ENCODE measurements at regions not wholly inside any gene's neighbourhood (a gene's known extent, or its start where the extent isn't known, plus 50 kb on each side); places are given as distances from the start of the nearest gene placed in this dataset.

DNA sequence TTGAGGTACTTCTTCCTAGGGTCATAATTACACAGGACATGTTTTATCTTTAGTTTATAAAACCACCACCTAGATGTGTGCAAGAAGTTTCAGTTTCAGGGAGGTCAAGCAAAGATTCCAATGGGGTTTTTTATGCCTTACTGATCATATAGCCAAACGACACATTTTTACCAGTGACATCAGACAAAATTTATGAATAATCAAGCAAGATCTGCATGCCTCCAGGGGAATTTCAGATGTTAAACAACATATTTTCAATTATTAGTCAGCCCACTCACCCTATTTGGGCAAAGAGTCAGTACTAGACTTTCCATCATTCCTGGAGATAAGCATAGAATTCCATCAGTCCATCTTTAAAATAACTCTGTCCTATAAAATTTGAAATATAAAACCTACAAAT, 867.4 kb downstream of the KCNT2 start:
- TF ChIP-seq SMC3 (conservative IDR thresholded peaks at IDR 0.05; ENCODE audit: insufficient read depth, low read depth, low read length) = no peak
- TF ChIP-seq POLR2A (conservative IDR thresholded peaks at IDR 0.05) = no peak
- TF ChIP-seq, protein P1, sequence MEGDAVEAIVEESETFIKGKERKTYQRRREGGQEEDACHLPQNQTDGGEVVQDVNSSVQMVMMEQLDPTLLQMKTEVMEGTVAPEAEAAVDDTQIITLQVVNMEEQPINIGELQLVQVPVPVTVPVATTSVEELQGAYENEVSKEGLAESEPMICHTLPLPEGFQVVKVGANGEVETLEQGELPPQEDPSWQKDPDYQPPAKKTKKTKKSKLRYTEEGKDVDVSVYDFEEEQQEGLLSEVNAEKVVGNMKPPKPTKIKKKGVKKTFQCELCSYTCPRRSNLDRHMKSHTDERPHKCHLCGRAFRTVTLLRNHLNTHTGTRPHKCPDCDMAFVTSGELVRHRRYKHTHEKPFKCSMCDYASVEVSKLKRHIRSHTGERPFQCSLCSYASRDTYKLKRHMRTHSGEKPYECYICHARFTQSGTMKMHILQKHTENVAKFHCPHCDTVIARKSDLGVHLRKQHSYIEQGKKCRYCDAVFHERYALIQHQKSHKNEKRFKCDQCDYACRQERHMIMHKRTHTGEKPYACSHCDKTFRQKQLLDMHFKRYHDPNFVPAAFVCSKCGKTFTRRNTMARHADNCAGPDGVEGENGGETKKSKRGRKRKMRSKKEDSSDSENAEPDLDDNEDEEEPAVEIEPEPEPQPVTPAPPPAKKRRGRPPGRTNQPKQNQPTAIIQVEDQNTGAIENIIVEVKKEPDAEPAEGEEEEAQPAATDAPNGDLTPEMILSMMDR (IDR thresholded peaks at IDR 0.05 in 2 of 3, conservative IDR thresholded peaks at IDR 0.05 in 1 of 3; ENCODE audit: insufficient read depth in 2 of 3, low read depth in 1 of 3, low read length in 3 of 3) = no peak
- no peak for TF ChIP-seq HDAC6 (IDR thresholded peaks at IDR 0.05; ENCODE audit: low read depth, low read length)
- TF ChIP-seq NFYB (IDR thresholded peaks at IDR 0.05; ENCODE audit: extremely low read depth, insufficient read length) = no peak
- no peak for TF ChIP-seq EZH2 (IDR thresholded peaks at IDR 0.05; ENCODE audit: borderline replicate concordance, low read depth, low read length)
- TF ChIP-seq CCAR2 (IDR thresholded peaks at IDR 0.05; ENCODE audit: low read depth, low read length) = no peak
- no peak for TF ChIP-seq ZNF184 (CRISPR knock-in tag; IDR thresholded peaks at IDR 0.05)
- TF ChIP-seq GATA2 (CRISPR knock-in tag; IDR thresholded peaks at IDR 0.05) = no peak

All from K562 (cell line).